RWPE2 (cell line): ENCODE measurements at regions not wholly inside any gene's neighbourhood (a gene's known extent, or its start where the extent isn't known, plus 50 kb on each side); places are given as distances from the start of the nearest gene placed in this dataset.
"Not testable (repeated sequence)": the region's sequence is repeated elsewhere in the genome, so short reads cannot be mapped to it uniquely, and the experiment has no call there.

Experiments used
- ATAC-seq: fragments of 200-7000 bp; cut with Tn5 transposase; 3 replicates; pipeline ENCODE4 v1.9.1; 2021; ENCODE audit warnings: low read depth
- DNase-seq: peaks from one replicate; pipeline ENCODE4 v3.0.0-alpha.2; 2020; ENCODE audit warnings: low spot score
- H3K27ac ChIP-seq: fragments of 450-650 bp; 2 replicates; pipeline ENCODE4 v1.5.1; 2017; ENCODE audit warnings: mild to moderate bottlenecking; ENCODE audit not compliant: poor library complexity, severe bottlenecking
- H3K27me3 ChIP-seq: fragments of 250-450 bp; sonication (Bioruptor Pico); 2 replicates; pipeline ENCODE4 v1.5.1; 2021; ENCODE audit warnings: mild to moderate bottlenecking, moderate library complexity; ENCODE audit not compliant: insufficient read depth, poor library complexity, severe bottlenecking
- H3K36me3 ChIP-seq: fragments of 250-450 bp; sonication (Bioruptor Pico); 2 replicates; pipeline ENCODE4 v1.5.1; 2020; ENCODE audit warnings: low read depth, mild to moderate bottlenecking, moderate library complexity
- H3K4me1 ChIP-seq: fragments of 250-450 bp; sonication (Bioruptor Pico); 2 replicates; pipeline ENCODE4 v1.5.1; 2021; ENCODE audit warnings: mild to moderate bottlenecking, moderate library complexity; ENCODE audit not compliant: insufficient read depth, poor library complexity, severe bottlenecking
- H3K4me3 ChIP-seq: fragments of 250-450 bp; sonication (Bioruptor Pico); 2 replicates; pipeline ENCODE4 v1.5.1; 2021; ENCODE audit warnings: mild to moderate bottlenecking, moderate library complexity; ENCODE audit not compliant: severe bottlenecking
- H3K9me3 ChIP-seq: fragments of 250-450 bp; sonication (Bioruptor Pico); 2 replicates; pipeline ENCODE4 v1.5.1; 2021; ENCODE audit warnings: mild to moderate bottlenecking, moderate library complexity; ENCODE audit not compliant: severe bottlenecking
- TF ChIP-seq, protein P1 (sequence below): fragments of 450-650 bp; IDR thresholded peaks from one replicate; pipeline ENCODE4 v1.5.1; 2017; ENCODE audit warnings: mild to moderate bottlenecking, moderate library complexity; ENCODE audit not compliant: poor library complexity, severe bottlenecking

DNA sequence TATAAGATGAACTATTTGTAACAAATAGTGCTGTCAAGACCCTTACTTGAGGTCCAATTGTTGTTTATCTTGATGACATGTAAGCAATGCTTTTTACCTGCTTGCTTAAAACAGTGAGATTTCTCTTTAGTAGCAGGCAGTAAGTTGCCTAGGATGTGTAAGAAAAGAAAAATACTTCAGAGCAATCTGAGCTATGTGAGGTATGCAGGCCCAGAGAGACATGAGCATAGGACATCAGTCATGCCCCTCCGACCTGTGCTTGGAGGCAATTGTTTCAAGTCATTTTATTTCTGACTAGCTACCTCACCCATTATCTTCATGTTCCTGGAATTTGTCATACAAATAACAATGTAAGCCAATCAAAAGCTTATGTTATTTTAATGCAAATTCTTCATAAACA is 930.6 kb upstream of the FBXO33 start:
- TF ChIP-seq, protein P1, sequence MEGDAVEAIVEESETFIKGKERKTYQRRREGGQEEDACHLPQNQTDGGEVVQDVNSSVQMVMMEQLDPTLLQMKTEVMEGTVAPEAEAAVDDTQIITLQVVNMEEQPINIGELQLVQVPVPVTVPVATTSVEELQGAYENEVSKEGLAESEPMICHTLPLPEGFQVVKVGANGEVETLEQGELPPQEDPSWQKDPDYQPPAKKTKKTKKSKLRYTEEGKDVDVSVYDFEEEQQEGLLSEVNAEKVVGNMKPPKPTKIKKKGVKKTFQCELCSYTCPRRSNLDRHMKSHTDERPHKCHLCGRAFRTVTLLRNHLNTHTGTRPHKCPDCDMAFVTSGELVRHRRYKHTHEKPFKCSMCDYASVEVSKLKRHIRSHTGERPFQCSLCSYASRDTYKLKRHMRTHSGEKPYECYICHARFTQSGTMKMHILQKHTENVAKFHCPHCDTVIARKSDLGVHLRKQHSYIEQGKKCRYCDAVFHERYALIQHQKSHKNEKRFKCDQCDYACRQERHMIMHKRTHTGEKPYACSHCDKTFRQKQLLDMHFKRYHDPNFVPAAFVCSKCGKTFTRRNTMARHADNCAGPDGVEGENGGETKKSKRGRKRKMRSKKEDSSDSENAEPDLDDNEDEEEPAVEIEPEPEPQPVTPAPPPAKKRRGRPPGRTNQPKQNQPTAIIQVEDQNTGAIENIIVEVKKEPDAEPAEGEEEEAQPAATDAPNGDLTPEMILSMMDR, result no peak
- Histone ChIP-seq H3K4me1 (no peaks in the 10 kb centered on the region), H3K27me3 (no peaks in the 10 kb centered on the region), H3K27ac (no peak overlapping the region), H3K9me3 (no peaks in the 10 kb centered on the region), H3K36me3 (no peaks in the 10 kb centered on the region), H3K4me3 (no peak overlapping the region)
- ATAC-seq (no peak), DNase-seq (no peak)

DNA sequence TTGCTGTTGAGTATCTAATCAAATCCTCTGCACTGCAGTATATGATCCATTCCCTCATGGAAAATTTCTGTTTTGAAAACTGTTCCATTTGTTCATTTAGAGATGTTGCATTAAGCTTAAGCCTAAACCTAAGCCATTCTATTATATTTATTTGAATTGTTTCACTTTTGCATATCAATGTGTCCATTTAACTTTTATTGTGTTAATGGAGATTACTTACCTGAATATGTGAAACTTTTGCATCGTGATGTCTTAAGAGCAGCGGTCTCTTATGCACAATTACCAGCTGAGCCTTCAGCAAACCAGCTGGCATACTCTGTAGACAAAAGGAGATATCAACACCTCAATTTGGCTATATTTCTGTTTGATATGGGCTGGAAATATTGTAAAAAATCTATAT is 922.5 kb upstream of the FBXO33 start:
- ATAC-seq (no peak), DNase-seq (no peak)
- H3K4me3 ChIP-seq, result no peak overlapping the region
- no peaks in the 10 kb centered on the region for H3K9me3 ChIP-seq
- H3K27me3 ChIP-seq, result no peaks in the 10 kb centered on the region
- TF ChIP-seq, protein P1, result no peak
- no peak overlapping the region for H3K27ac ChIP-seq
- no peaks in the 10 kb centered on the region for H3K4me1 ChIP-seq
- H3K36me3 ChIP-seq, result no peaks in the 10 kb centered on the region

DNA sequence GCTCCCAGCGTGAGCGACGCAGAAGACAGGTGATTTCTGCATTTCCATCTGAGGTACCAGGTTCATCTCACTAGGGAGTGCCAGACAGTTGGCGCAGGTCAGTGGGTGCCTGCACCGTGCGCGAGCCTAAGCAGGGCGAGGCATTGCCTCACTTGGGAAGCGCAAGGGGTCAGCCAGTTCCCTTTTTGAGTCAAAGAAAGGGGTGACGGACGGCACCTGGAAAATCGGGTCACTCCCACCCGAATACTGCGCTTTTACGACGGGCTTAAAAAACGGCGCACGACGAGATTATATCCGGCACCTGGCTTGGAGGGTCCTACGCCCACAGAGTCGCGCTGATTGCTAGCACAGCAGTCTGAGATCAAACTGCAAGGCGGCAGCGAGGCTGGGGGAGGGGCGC is 915.9 kb upstream of the FBXO33 start:
- not testable (repeated sequence) for H3K27ac ChIP-seq, H3K4me3 ChIP-seq, H3K4me1 ChIP-seq, H3K9me3 ChIP-seq, DNase-seq, H3K36me3 ChIP-seq, ATAC-seq, H3K27me3 ChIP-seq

DNA sequence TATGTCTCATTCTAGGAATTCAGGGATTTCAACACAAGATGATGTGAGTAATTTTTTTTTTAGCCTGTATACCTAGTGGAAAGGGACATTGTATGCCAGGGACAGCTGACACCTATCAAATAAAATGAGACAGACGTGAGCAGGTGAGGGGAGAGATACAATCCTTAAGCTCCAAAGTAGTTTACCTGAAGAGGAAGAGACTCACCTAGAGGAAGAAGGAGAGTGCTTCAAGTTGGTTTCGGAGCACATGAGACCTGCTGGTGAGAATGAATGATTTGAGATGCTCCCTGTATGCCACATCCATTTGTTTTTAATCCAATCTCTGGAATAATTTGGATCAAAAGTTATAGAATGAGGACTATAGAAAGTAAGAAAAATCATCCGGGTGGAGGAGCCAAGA is 915.4 kb upstream of the FBXO33 start:
- no peak for ATAC-seq
- H3K27ac ChIP-seq, result no peak overlapping the region
- H3K4me3 ChIP-seq, result no peak overlapping the region
- H3K9me3 ChIP-seq, result no peaks in the 10 kb centered on the region
- TF ChIP-seq, protein P1, result no peak
- no peak for DNase-seq
- H3K27me3 ChIP-seq, result no peaks in the 10 kb centered on the region
- H3K36me3 ChIP-seq, result no peaks in the 10 kb centered on the region
- no peaks in the 10 kb centered on the region for H3K4me1 ChIP-seq

DNA sequence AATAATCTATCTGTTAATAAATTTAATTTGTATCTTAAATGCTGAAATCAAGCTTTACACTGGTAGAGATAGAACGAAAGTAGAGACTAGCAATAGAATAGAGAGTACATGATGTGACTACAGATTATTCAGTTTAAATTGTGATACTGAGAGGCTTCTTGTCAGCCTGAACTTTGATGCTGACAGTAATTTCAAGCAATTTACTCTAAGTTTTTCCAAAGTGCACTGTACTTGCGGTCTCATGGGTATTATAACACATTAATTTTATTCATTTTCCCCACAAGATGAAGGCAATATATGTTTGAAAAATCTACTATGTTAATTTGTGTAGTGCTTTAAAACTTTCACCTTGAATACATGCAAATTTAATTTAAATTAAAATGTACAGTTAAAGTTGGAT is 914.0 kb upstream of the FBXO33 start:
- TF ChIP-seq, protein P1, result no peak
- H3K9me3 ChIP-seq, result no peaks in the 10 kb centered on the region

More for the DNA sequence above, 914.0 kb upstream of the FBXO33 start:
- no peak overlapping the region for H3K4me3 ChIP-seq
- ATAC-seq (no peak), DNase-seq (no peak)
- no peaks in the 10 kb centered on the region for H3K36me3 ChIP-seq
- no peak overlapping the region for H3K27ac ChIP-seq
- H3K4me1 ChIP-seq, result no peaks in the 10 kb centered on the region
- H3K27me3 ChIP-seq, result no peaks in the 10 kb centered on the region
